ENCODE measurements at regions not wholly inside any gene's neighbourhood (a gene's known extent, or its start where the extent isn't known, plus 50 kb on each side); places are given as distances from the start of the nearest gene placed in this dataset.
A peak's percentile ranks its signal among the peaks of the same experiment; 100 is the strongest.

- ATAC-seq (no peak), FAIRE-seq (no peak), DNase-seq (ENCODE audit: low spot score) (no peak)
- ChIA-PET CTCF (ENCODE audit: low intra/inter-chr PET ratio, low total read pairs) (no interaction called here), POLR2A (no interaction called here)
- Histone ChIP-seq H2AFZ (ENCODE audit: low read length) (no peak overlapping the region), H4K20me1 (ENCODE audit: insufficient read depth, low read length) (no peaks in the 10 kb centered on the region), H3K9ac (ENCODE audit: insufficient read depth, low read depth, low read length) (no peak overlapping the region), H3K27ac (ENCODE audit: extremely low read length, insufficient read depth, low read length) (no peak overlapping the region), H3K79me2 (ENCODE audit: insufficient read depth, low read length) (no peaks in the 10 kb centered on the region), H3K9me3 (ENCODE audit: low read length) (no peaks in the 10 kb centered on the region), H3K4me3 (replicated peaks in 1 of 3; ENCODE audit: insufficient read depth in 1 of 3, low read depth in 2 of 3, low read length in 3 of 3) (no peak overlapping the region), H3K4me2 (ENCODE audit: low read depth, low read length) (no peak overlapping the region), H3K36me3 (replicated peaks in 1 of 2; ENCODE audit: control insufficient read depth in 1 of 2, insufficient read depth in 2 of 2, low read length in 2 of 2) (no peaks in the 10 kb centered on the region), H3K4me1 (ENCODE audit: insufficient read depth, low read length) (no peaks in the 10 kb centered on the region), H3K27me3 (ENCODE audit: control insufficient read depth in 1 of 2, insufficient read depth in 2 of 2, low read length in 2 of 2) (peaks cover 15 to 79% of the 10 kb centered on the region in 2 experiments; a peak in 4 of 5 replicates)
- in situ Hi-C loops (cut with HindIII; ENCODE audit: extremely low pct_ligation_motif_present, low pct_unique_long_range_greater_than_20kb), result no loop called here
- TF ChIP-seq ZFP36L1 (CRISPR knock-in tag; IDR thresholded peaks at IDR 0.05) (no peak), CREB1 (IDR thresholded peaks at IDR 0.05) (0 out of 2 replicates have a peak, but pooled peaks have one; percentile 4), CREB1 (CRISPR knock-in tag; IDR thresholded peaks at IDR 0.05) (no peak)
- intact Hi-C loops (cut with micrococcal nuclease; ENCODE audit: unreplicated experiment), result no loop called here
- no TSS peak for BruUV-seq (replicated peaks)
- WGBS (ENCODE audit: low lambda C conversion rate), result 38% methylated on average over 20 of the region's 20 CpGs
These were observed 535.0 kb downstream of the TBC1D22A start for GRCh38 chr22:47297261-47298016.

- Histone ChIP-seq H3K27ac (ENCODE audit: extremely low read length, insufficient read depth, low read length) (no peak overlapping the region), H3K9me3 (ENCODE audit: low read length) (no peaks in the 10 kb centered on the region), H3K4me1 (ENCODE audit: insufficient read depth, low read length) (no peaks in the 10 kb centered on the region), H4K20me1 (ENCODE audit: insufficient read depth, low read length) (no peaks in the 10 kb centered on the region), H3K9ac (ENCODE audit: insufficient read depth, low read depth, low read length) (no peak overlapping the region), H3K27me3 (ENCODE audit: control insufficient read depth in 1 of 2, insufficient read depth in 2 of 2, low read length in 2 of 2) (peaks cover 15 to 87% of the 10 kb centered on the region in 2 experiments; a peak in 4 of 5 replicates), H3K4me3 (replicated peaks in 1 of 3; ENCODE audit: insufficient read depth in 1 of 3, low read depth in 2 of 3, low read length in 3 of 3) (no peak overlapping the region), H3K79me2 (ENCODE audit: insufficient read depth, low read length) (no peaks in the 10 kb centered on the region), H3K4me2 (ENCODE audit: low read depth, low read length) (no peak overlapping the region), H3K36me3 (replicated peaks in 1 of 2; ENCODE audit: control insufficient read depth in 1 of 2, insufficient read depth in 2 of 2, low read length in 2 of 2) (no peaks in the 10 kb centered on the region), H2AFZ (ENCODE audit: low read length) (no peak overlapping the region)
- no peak for DNase-seq (ENCODE audit: low spot score)
- no peak for FAIRE-seq
- no peak for TF ChIP-seq GTF3A (CRISPR knock-in tag; conservative IDR thresholded peaks at IDR 0.05)
- no peak for TF ChIP-seq XRCC5 (optimal IDR thresholded peaks at IDR 0.05; ENCODE audit: low read length)
- no peak for TF ChIP-seq SMAD3 (CRISPR knock-in tag; IDR thresholded peaks at IDR 0.05)
- TF ChIP-seq BHLHE40 (IDR thresholded peaks at IDR 0.05; ENCODE audit: low read length), result no peak
- no peak for TF ChIP-seq CEBPB (IDR thresholded peaks at IDR 0.05; ENCODE audit: borderline replicate concordance, low read depth, low read length)
- TF ChIP-seq RFX5 (IDR thresholded peaks at IDR 0.05; ENCODE audit: low read depth, low read length), result no peak
- no peak for TF ChIP-seq ASH2L (IDR thresholded peaks at IDR 0.05; ENCODE audit: insufficient read length, low read depth, low read length)
- TF ChIP-seq SRSF4 (IDR thresholded peaks at IDR 0.05; ENCODE audit: low read depth, low read length, poor library complexity, severe bottlenecking), result no peak
- TF ChIP-seq HDAC1 (CRISPR knock-in tag; IDR thresholded peaks at IDR 0.05), result no peak
- no peak for TF ChIP-seq ELF1 (CRISPR knock-in tag; IDR thresholded peaks at IDR 0.05)
- POLR2A ChIA-PET, result no interaction called here
- no TSS peak for BruUV-seq (replicated peaks)
- CTCF ChIA-PET (ENCODE audit: low intra/inter-chr PET ratio, low total read pairs), result no interaction called here
- ATAC-seq, result no peak
- in situ Hi-C loops (cut with HindIII; ENCODE audit: extremely low pct_ligation_motif_present, low pct_unique_long_range_greater_than_20kb), result no loop called here
- intact Hi-C loops (cut with micrococcal nuclease; ENCODE audit: unreplicated experiment), result no loop called here
- WGBS (ENCODE audit: low lambda C conversion rate), result 16% methylated on average over 20 of the region's 25 CpGs
These were observed 534.2 kb downstream of the TBC1D22A start for GRCh38 chr22:47296405-47297260.

All from HepG2 (cell line).